HL-60 (cell line): ENCODE measurements at regions not wholly inside any gene's neighbourhood (a gene's known extent, or its start where the extent isn't known, plus 50 kb on each side); places are given as distances from the start of the nearest gene placed in this dataset.
"Not testable (repeated sequence)": the region's sequence is repeated elsewhere in the genome, so short reads cannot be mapped to it uniquely, and the experiment has no call there.

ENCODE experiments used
- CTCF ChIP-seq: IDR thresholded peaks from one replicate; pipeline ENCODE4 v1.5.1; 2011; ENCODE audit warnings: low read length, control low read depth, inconsistent platforms; ENCODE audit not compliant: insufficient read depth
- GABPA ChIP-seq: IDR thresholded peaks from 2 replicates; pipeline ENCODE4 v1.6.1; 2012; ENCODE audit warnings: low read depth
- POLR2AphosphoS5 ChIP-seq: IDR thresholded peaks from 2 replicates; pipeline ENCODE4 v1.6.1; 2012; ENCODE audit warnings: low read depth
- SPI1 ChIP-seq: IDR thresholded peaks from 2 replicates; pipeline ENCODE4 v1.6.1; 2012; ENCODE audit warnings: low read depth, mild to moderate bottlenecking, borderline replicate concordance

- TF ChIP-seq GABPA, POLR2AphosphoS5, CTCF, SPI1: not testable (repeated sequence)
Measured at GRCh38 chr17:45563283-45563682, 72.8 kb upstream of the PLEKHM1 start.
